ENCODE measurements at regions not wholly inside any gene's neighbourhood (a gene's known extent, or its start where the extent isn't known, plus 50 kb on each side); places are given as distances from the start of the nearest gene placed in this dataset.

DNA sequence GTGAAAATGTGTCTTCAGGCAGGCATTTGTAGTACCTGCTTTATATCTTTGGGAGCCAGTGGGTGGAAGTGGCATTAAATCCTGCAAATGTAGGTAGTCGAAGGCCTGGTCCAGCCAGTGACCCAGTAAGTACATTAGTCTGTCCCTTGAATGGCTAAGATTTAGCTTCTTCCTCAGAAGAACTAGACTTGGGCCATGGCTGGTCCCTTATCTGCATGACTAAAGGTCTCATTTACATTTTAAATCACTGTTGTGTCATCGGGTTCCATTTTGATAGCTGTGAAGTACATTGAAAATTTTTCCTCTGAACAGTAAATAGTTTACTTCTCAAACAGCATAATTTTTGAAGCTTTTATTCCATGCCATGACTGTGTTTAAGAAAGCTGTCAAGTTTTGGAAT is 438.4 kb upstream of the KLHL29 start:
- no peak for DNase-seq (ENCODE audit: low read depth, low spot score)
- H3K4me3 ChIP-seq (ENCODE audit: low read depth, low read length) = no peak overlapping the region
- TF ChIP-seq, protein P1, sequence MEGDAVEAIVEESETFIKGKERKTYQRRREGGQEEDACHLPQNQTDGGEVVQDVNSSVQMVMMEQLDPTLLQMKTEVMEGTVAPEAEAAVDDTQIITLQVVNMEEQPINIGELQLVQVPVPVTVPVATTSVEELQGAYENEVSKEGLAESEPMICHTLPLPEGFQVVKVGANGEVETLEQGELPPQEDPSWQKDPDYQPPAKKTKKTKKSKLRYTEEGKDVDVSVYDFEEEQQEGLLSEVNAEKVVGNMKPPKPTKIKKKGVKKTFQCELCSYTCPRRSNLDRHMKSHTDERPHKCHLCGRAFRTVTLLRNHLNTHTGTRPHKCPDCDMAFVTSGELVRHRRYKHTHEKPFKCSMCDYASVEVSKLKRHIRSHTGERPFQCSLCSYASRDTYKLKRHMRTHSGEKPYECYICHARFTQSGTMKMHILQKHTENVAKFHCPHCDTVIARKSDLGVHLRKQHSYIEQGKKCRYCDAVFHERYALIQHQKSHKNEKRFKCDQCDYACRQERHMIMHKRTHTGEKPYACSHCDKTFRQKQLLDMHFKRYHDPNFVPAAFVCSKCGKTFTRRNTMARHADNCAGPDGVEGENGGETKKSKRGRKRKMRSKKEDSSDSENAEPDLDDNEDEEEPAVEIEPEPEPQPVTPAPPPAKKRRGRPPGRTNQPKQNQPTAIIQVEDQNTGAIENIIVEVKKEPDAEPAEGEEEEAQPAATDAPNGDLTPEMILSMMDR (IDR thresholded peaks at IDR 0.05; ENCODE audit: insufficient read depth, low read length, missing control alignments) = no peak
- POLR2A ChIA-PET = no interaction called here
- CTCF ChIA-PET = no interaction called here

- no peak overlapping the region for H3K4me3 ChIP-seq (ENCODE audit: low read depth, low read length)
- no peak for DNase-seq (ENCODE audit: low read depth, low spot score)
- TF ChIP-seq, protein P1 (IDR thresholded peaks at IDR 0.05; ENCODE audit: insufficient read depth, low read length, missing control alignments) = no peak
- ChIA-PET CTCF (no interaction called here), POLR2A (no interaction called here)
Observed at GRCh38 chr2:22947741-22948140, 437.2 kb upstream of the KLHL29 start.

DNA sequence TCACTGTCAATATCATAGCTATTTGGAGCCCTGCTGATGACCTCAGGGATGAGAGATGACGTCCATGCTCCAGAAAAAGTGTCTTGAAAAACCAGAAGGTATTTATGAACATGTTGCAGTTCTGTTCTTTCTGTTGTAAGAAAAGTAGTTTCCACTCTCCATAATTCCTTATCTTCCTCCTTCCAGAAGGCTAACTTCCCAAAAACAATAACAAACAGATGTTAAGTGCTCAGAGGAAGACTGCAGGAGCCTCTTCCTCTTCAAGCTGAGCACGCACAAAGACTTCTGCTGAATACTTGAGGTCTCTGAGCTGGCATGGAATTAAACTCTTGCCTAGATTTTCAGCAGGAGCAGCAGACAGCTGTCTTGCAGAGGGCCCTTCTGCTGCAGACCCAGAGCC is 434.5 kb upstream of the KLHL29 start:
- DNase-seq (ENCODE audit: low read depth, low spot score) = no peak
- H3K4me3 ChIP-seq (ENCODE audit: low read depth, low read length) = no peak overlapping the region
- POLR2A ChIA-PET = no interaction called here
- CTCF ChIA-PET = no interaction called here
- TF ChIP-seq, protein P1 (IDR thresholded peaks at IDR 0.05; ENCODE audit: insufficient read depth, low read length, missing control alignments) = no peak

DNA sequence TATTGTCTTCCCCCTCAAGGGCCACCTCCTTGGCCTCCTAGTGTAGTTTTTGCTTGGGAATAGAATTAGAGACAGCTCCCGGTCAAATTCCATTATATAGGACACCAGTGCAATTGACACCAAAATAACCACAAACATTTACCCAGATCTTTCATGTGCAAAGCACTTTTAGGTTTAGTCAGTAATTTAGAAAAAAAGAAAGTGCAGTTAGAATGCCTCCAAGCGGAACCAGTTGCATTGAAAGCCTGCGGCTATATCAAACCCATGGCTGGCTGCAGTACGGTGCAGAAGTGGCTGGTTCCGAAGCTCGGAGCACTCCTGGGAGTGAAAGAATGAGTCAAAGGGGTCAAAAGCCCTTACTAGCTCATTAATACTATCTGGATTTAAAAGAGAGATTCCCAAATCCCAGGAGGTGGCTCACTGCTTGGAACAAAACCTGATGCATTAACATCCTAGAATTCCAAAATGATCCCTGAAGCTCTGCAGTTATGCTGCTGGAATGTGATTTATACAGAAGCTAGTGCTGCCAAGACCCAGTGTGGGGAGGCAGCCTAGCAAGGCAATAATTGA is 432.2 kb upstream of the KLHL29 start:
- TF ChIP-seq, protein P1 (IDR thresholded peaks at IDR 0.05; ENCODE audit: insufficient read depth, low read length, missing control alignments) = no peak
- CTCF ChIA-PET = no interaction called here
- POLR2A ChIA-PET = no interaction called here
- H3K4me3 ChIP-seq (ENCODE audit: low read depth, low read length) = no peak overlapping the region
- DNase-seq (ENCODE audit: low read depth, low spot score) = no peak

DNA sequence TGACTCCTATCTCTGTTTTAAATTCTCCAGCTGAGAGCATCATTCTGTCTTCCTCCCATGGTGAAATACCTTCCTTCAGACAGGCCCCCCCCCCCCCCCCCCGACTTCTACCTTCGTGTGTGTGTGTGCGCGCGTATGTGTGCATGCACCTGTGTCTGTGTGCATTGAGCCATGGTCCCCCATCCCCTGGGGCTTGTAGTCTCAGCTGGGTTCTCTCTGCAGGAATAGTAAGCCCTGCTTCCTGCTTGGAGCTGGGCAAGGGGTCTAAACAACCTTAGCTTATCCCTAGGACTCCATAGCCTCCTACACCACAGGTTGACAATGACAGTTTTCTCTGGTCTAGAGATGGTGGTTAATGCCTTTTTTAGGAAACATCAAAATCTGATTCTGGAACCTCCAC is 427.5 kb upstream of the KLHL29 start:
- no peak overlapping the region for H3K4me3 ChIP-seq (ENCODE audit: low read depth, low read length)
- DNase-seq (ENCODE audit: low read depth, low spot score) = no peak
- TF ChIP-seq, protein P1 (IDR thresholded peaks at IDR 0.05; ENCODE audit: insufficient read depth, low read length, missing control alignments) = no peak
- CTCF ChIA-PET = no interaction called here
- POLR2A ChIA-PET = no interaction called here

GRCh38 chr2:22958308-22958707 is 426.7 kb upstream of the KLHL29 start:
- TF ChIP-seq, protein P1 (IDR thresholded peaks at IDR 0.05; ENCODE audit: insufficient read depth, low read length, missing control alignments) = no peak
- DNase-seq (ENCODE audit: low read depth, low spot score) = no peak
- ChIA-PET POLR2A (no interaction called here), CTCF (no interaction called here)
- no peak overlapping the region for H3K4me3 ChIP-seq (ENCODE audit: low read depth, low read length)

All from AG04449 (cell line).